Immature natural killer cell (primary cell): ENCODE measurements at regions not wholly inside any gene's neighbourhood (a gene's known extent, or its start where the extent isn't known, plus 50 kb on each side); places are given as distances from the start of the nearest gene placed in this dataset.

Experiments used
- DNase-seq, 3 donors: peaks; one replicate each; pipeline ENCODE4 v3.0.0; 2022; ENCODE audit warnings: mixed read lengths in 1 of 3
- H3K27ac Mint-ChIP-seq, 6 donors: one replicate each; pipeline ENCODE4 v1.8.0; 2020; ENCODE audit warnings: mixed read lengths in 6 of 6, mild to moderate bottlenecking in 5 of 6, inconsistent platforms in 4 of 6, moderate library complexity in 3 of 6
- H3K27me3 Mint-ChIP-seq, 3 donors: one replicate each; pipeline ENCODE4 v1.8.0; 2020 to 2021; ENCODE audit warnings: low read depth in 3 of 3, mild to moderate bottlenecking in 3 of 3, mixed read lengths in 3 of 3, moderate library complexity in 3 of 3, inconsistent platforms in 1 of 3
- H3K36me3 Mint-ChIP-seq, 3 donors: one replicate each; pipeline ENCODE4 v1.8.0; 2020; ENCODE audit warnings: mixed read lengths in 3 of 3, inconsistent platforms in 2 of 3, mild to moderate bottlenecking in 2 of 3
- H3K4me1 Mint-ChIP-seq, 2 donors: one replicate each; pipeline ENCODE4 v1.8.0; 2020; ENCODE audit warnings: inconsistent platforms in 2 of 2, mild to moderate bottlenecking in 2 of 2, mixed read lengths in 2 of 2, moderate library complexity in 1 of 2
- H3K4me3 Mint-ChIP-seq, 5 donors: one replicate each; pipeline ENCODE4 v1.8.0; 2020; ENCODE audit warnings: mild to moderate bottlenecking in 5 of 5, mixed read lengths in 5 of 5, inconsistent platforms in 3 of 5, moderate library complexity in 3 of 5
- H3K9me3 Mint-ChIP-seq, 6 donors: one replicate each; pipeline ENCODE4 v1.8.0; 2020; ENCODE audit warnings: mild to moderate bottlenecking in 6 of 6, mixed read lengths in 6 of 6, inconsistent platforms in 4 of 6, moderate library complexity in 3 of 6

GRCh38 chr11:119920666-119921387 lies 191.8 kb upstream of the NECTIN1 start:
- no peaks in the 10 kb centered on the region for H3K9me3 Mint-ChIP-seq
- H3K27ac Mint-ChIP-seq = no peak overlapping the region
- H3K4me1 Mint-ChIP-seq = no peaks in the 10 kb centered on the region
- no peak for DNase-seq
- no peak overlapping the region for H3K4me3 Mint-ChIP-seq
- no peaks in the 10 kb centered on the region for H3K36me3 Mint-ChIP-seq
- peaks cover 4 to 9% (median 6%) of the 10 kb centered on the region in 3 donors for H3K27me3 Mint-ChIP-seq

GRCh38 chr11:119919656-119920055 lies 190.7 kb upstream of the NECTIN1 start:
- Mint-ChIP-seq H3K27me3 (peaks cover 2 to 9% (median 6%) of the 10 kb centered on the region in 3 donors), H3K27ac (no peak overlapping the region), H3K4me1 (no peaks in the 10 kb centered on the region), H3K9me3 (peaks cover 0 to 6% (median 0%) of the 10 kb centered on the region in 6 donors), H3K4me3 (no peak overlapping the region), H3K36me3 (no peaks in the 10 kb centered on the region)
- DNase-seq = no peak

GRCh38 chr11:119918347-119918746 lies 189.3 kb upstream of the NECTIN1 start:
- peaks cover 0 to 6% (median 0%) of the 10 kb centered on the region in 6 donors for H3K9me3 Mint-ChIP-seq
- H3K27ac Mint-ChIP-seq = no peak overlapping the region
- H3K36me3 Mint-ChIP-seq = no peaks in the 10 kb centered on the region
- H3K4me3 Mint-ChIP-seq = no peak overlapping the region
- no peaks in the 10 kb centered on the region for H3K4me1 Mint-ChIP-seq
- no peak for DNase-seq
- peaks cover 5 to 14% (median 6%) of the 10 kb centered on the region in 3 donors for H3K27me3 Mint-ChIP-seq

GRCh38 chr11:119916568-119916967 lies 187.6 kb upstream of the NECTIN1 start:
- Mint-ChIP-seq H3K27me3 (peaks cover 0 to 11% (median 8%) of the 10 kb centered on the region in 3 donors), H3K9me3 (peaks cover 0 to 6% (median 0%) of the 10 kb centered on the region in 6 donors), H3K27ac (no peak overlapping the region), H3K36me3 (no peaks in the 10 kb centered on the region), H3K4me1 (no peaks in the 10 kb centered on the region), H3K4me3 (no peak overlapping the region)
- no peak for DNase-seq

- no peak for DNase-seq
- H3K27me3 Mint-ChIP-seq = peaks cover 6 to 14% (median 11%) of the 10 kb centered on the region in 3 donors
- H3K36me3 Mint-ChIP-seq = no peaks in the 10 kb centered on the region
- no peaks in the 10 kb centered on the region for H3K4me1 Mint-ChIP-seq
- H3K27ac Mint-ChIP-seq = no peak overlapping the region
- peaks cover 0 to 6% (median 0%) of the 10 kb centered on the region in 6 donors for H3K9me3 Mint-ChIP-seq
- H3K4me3 Mint-ChIP-seq = no peak overlapping the region
These were observed 183.2 kb upstream of the NECTIN1 start for GRCh38 chr11:119912229-119912628.

- no peak overlapping the region for H3K27ac Mint-ChIP-seq
- H3K4me3 Mint-ChIP-seq = no peak overlapping the region
- no peaks in the 10 kb centered on the region for H3K4me1 Mint-ChIP-seq
- H3K27me3 Mint-ChIP-seq = peaks cover 6 to 11% (median 10%) of the 10 kb centered on the region in 3 donors
- no peaks in the 10 kb centered on the region for H3K36me3 Mint-ChIP-seq
- no peak for DNase-seq
- H3K9me3 Mint-ChIP-seq = peaks cover 0 to 6% (median 0%) of the 10 kb centered on the region in 6 donors
These were observed 181.7 kb upstream of the NECTIN1 start for GRCh38 chr11:119910650-119911049.

GRCh38 chr11:119910051-119910450 lies 181.1 kb upstream of the NECTIN1 start:
- H3K4me3 Mint-ChIP-seq = no peak overlapping the region
- DNase-seq = no peak
- no peaks in the 10 kb centered on the region for H3K36me3 Mint-ChIP-seq
- peaks cover 9 to 11% (median 10%) of the 10 kb centered on the region in 3 donors for H3K27me3 Mint-ChIP-seq
- H3K9me3 Mint-ChIP-seq = peaks cover 0 to 3% (median 0%) of the 10 kb centered on the region in 6 donors
- H3K27ac Mint-ChIP-seq = no peak overlapping the region
- no peaks in the 10 kb centered on the region for H3K4me1 Mint-ChIP-seq

- H3K36me3 Mint-ChIP-seq = no peaks in the 10 kb centered on the region
- H3K4me1 Mint-ChIP-seq = no peaks in the 10 kb centered on the region
- H3K27me3 Mint-ChIP-seq = peaks cover 10 to 11% (median 10%) of the 10 kb centered on the region in 3 donors
- H3K27ac Mint-ChIP-seq = no peak overlapping the region
- H3K4me3 Mint-ChIP-seq = no peak overlapping the region
- DNase-seq = no peak
- H3K9me3 Mint-ChIP-seq = no peaks in the 10 kb centered on the region
These were observed 180.5 kb upstream of the NECTIN1 start for GRCh38 chr11:119909495-119909894.

GRCh38 chr11:119909077-119909476 lies 180.1 kb upstream of the NECTIN1 start:
- DNase-seq = no peak
- no peak overlapping the region for H3K4me3 Mint-ChIP-seq
- H3K36me3 Mint-ChIP-seq = no peaks in the 10 kb centered on the region
- peaks cover 10 to 11% (median 10%) of the 10 kb centered on the region in 3 donors for H3K27me3 Mint-ChIP-seq
- no peaks in the 10 kb centered on the region for H3K9me3 Mint-ChIP-seq
- no peaks in the 10 kb centered on the region for H3K4me1 Mint-ChIP-seq
- H3K27ac Mint-ChIP-seq = no peak overlapping the region

GRCh38 chr11:119908573-119908904 lies 179.5 kb upstream of the NECTIN1 start:
- H3K9me3 Mint-ChIP-seq = no peaks in the 10 kb centered on the region
- peaks cover 6 to 10% (median 8%) of the 10 kb centered on the region in 3 donors for H3K27me3 Mint-ChIP-seq

GRCh38 chr11:119907878-119908572 lies 179.0 kb upstream of the NECTIN1 start:
- no peak for DNase-seq
- H3K27me3 Mint-ChIP-seq = peaks cover 5 to 10% (median 6%) of the 10 kb centered on the region in 3 donors
- H3K36me3 Mint-ChIP-seq = no peaks in the 10 kb centered on the region
- no peaks in the 10 kb centered on the region for H3K4me1 Mint-ChIP-seq
- no peaks in the 10 kb centered on the region for H3K9me3 Mint-ChIP-seq
- no peak overlapping the region for H3K27ac Mint-ChIP-seq
- no peak overlapping the region for H3K4me3 Mint-ChIP-seq

More at GRCh38 chr11:119908573-119908904, 179.5 kb upstream of the NECTIN1 start:
- Mint-ChIP-seq H3K36me3 (no peaks in the 10 kb centered on the region), H3K4me3 (no peak overlapping the region), H3K4me1 (no peaks in the 10 kb centered on the region), H3K27ac (no peak overlapping the region)
- no peak for DNase-seq

GRCh38 chr11:119907122-119907851 lies 178.3 kb upstream of the NECTIN1 start:
- H3K4me1 Mint-ChIP-seq = no peaks in the 10 kb centered on the region
- DNase-seq = no peak
- H3K36me3 Mint-ChIP-seq = no peaks in the 10 kb centered on the region
- no peak overlapping the region for H3K27ac Mint-ChIP-seq
- no peaks in the 10 kb centered on the region for H3K9me3 Mint-ChIP-seq
- H3K27me3 Mint-ChIP-seq = peaks cover 5 to 10% (median 6%) of the 10 kb centered on the region in 3 donors
- no peak overlapping the region for H3K4me3 Mint-ChIP-seq

GRCh38 chr11:119906376-119906775 lies 177.4 kb upstream of the NECTIN1 start:
- no peaks in the 10 kb centered on the region for H3K36me3 Mint-ChIP-seq
- no peak overlapping the region for H3K4me3 Mint-ChIP-seq
- DNase-seq = no peak
- no peak overlapping the region for H3K27ac Mint-ChIP-seq
- no peaks in the 10 kb centered on the region for H3K9me3 Mint-ChIP-seq
- peaks cover 5 to 10% (median 6%) of the 10 kb centered on the region in 3 donors for H3K27me3 Mint-ChIP-seq
- H3K4me1 Mint-ChIP-seq = no peaks in the 10 kb centered on the region

GRCh38 chr11:119905162-119905561 lies 176.2 kb upstream of the NECTIN1 start:
- Mint-ChIP-seq H3K4me1 (no peaks in the 10 kb centered on the region), H3K4me3 (no peak overlapping the region), H3K27ac (no peak overlapping the region), H3K27me3 (peaks cover 2 to 10% (median 6%) of the 10 kb centered on the region in 3 donors), H3K36me3 (no peaks in the 10 kb centered on the region), H3K9me3 (no peaks in the 10 kb centered on the region)
- DNase-seq = no peak
